ENCODE measurements at regions not wholly inside any gene's neighbourhood (a gene's known extent, or its start where the extent isn't known, plus 50 kb on each side); places are given as distances from the start of the nearest gene placed in this dataset.

DNA sequence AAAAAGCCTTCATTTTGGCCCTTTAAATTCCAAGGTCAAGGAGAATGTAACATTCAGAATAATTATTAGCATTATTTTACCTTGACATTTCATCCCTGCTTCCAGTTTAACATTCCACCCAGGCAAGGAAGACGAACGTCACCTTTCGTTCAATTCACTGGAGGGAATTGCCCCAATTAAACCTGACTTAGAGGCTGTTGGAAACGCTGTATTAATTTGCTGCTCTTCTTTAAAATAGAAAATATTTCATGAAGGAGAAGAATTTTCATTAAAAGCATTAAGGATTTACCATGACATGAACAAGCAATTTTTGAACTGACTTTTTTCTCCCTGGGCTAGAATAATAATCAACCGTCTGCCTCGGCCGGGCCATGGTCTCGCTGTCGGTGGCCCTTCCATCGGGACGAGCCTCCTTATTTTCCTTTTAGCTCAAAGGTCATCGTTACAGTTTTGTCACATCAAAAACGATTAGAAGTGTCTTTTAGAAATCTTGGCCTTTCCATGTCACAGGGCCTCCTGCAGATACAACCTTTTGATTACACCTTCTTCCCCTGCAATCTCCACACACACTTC lies 282.9 kb upstream of the SOX4 start:
- Histone ChIP-seq H3K9me3 (ENCODE audit: control insufficient read depth, insufficient read depth, low read length) (no peaks in the 10 kb centered on the region), H3K27ac (ENCODE audit: low read length) (no peak overlapping the region), H3K27me3 (ENCODE audit: control insufficient read depth, insufficient read depth, low read length) (no peaks in the 10 kb centered on the region), H3K4me3 (ENCODE audit: low read length) (no peak overlapping the region), H3K36me3 (ENCODE audit: control insufficient read depth, insufficient read depth, low read length) (no peaks in the 10 kb centered on the region), H3K4me1 (ENCODE audit: control insufficient read depth, insufficient read depth, low read length) (no peaks in the 10 kb centered on the region)
- no peak for DNase-seq (ENCODE audit: low read depth, low spot score)
- no CpG with 5 or more reads among the region's 13 CpGs for WGBS (ENCODE audit: insufficient coverage, insufficient read length)

DNA sequence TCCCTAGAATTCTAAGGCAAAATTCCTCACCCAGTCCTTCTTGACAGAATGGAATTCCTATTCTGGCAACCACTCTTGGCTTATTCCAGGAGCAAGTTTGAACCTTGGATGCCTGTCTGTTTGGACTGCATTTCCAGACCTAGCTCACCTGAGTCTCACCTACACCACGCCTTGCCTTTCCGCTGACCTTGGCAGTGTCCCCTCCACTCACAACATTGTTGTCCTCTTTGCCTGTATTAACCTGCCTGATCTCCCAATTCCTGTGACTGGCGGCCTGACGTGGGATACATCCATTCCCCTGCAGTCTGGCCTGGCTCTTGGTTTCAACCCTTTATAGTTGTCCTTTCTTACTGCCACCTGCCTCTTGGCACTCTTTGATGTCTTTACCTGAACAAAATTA lies 281.4 kb upstream of the SOX4 start:
- no peak for DNase-seq (ENCODE audit: low read depth, low spot score)
- no peak overlapping the region for H3K4me3 ChIP-seq (ENCODE audit: low read length)
- H3K36me3 ChIP-seq (ENCODE audit: control insufficient read depth, insufficient read depth, low read length): no peaks in the 10 kb centered on the region
- no peaks in the 10 kb centered on the region for H3K27me3 ChIP-seq (ENCODE audit: control insufficient read depth, insufficient read depth, low read length)
- H3K4me1 ChIP-seq (ENCODE audit: control insufficient read depth, insufficient read depth, low read length): no peaks in the 10 kb centered on the region
- no peak overlapping the region for H3K27ac ChIP-seq (ENCODE audit: low read length)
- H3K9me3 ChIP-seq (ENCODE audit: control insufficient read depth, insufficient read depth, low read length): no peaks in the 10 kb centered on the region
- no CpG with 5 or more reads among the region's 4 CpGs for WGBS (ENCODE audit: insufficient coverage, insufficient read length)

GRCh38 chr6:21317642-21318041 lies 275.9 kb upstream of the SOX4 start:
- no peak for DNase-seq (ENCODE audit: low read depth, low spot score)
- Histone ChIP-seq H3K9me3 (ENCODE audit: control insufficient read depth, insufficient read depth, low read length) (no peaks in the 10 kb centered on the region), H3K4me3 (ENCODE audit: low read length) (no peak overlapping the region), H3K27ac (ENCODE audit: low read length) (no peak overlapping the region), H3K4me1 (ENCODE audit: control insufficient read depth, insufficient read depth, low read length) (no peaks in the 10 kb centered on the region), H3K36me3 (ENCODE audit: control insufficient read depth, insufficient read depth, low read length) (no peaks in the 10 kb centered on the region), H3K27me3 (ENCODE audit: control insufficient read depth, insufficient read depth, low read length) (no peaks in the 10 kb centered on the region)
- no CpG with 5 or more reads among the region's 12 CpGs for WGBS (ENCODE audit: insufficient coverage, insufficient read length)

- no CpG with 5 or more reads among the region's 6 CpGs for WGBS (ENCODE audit: insufficient coverage, insufficient read length)
- Histone ChIP-seq H3K27ac (ENCODE audit: low read length) (no peak overlapping the region), H3K4me1 (ENCODE audit: control insufficient read depth, insufficient read depth, low read length) (no peaks in the 10 kb centered on the region), H3K9me3 (ENCODE audit: control insufficient read depth, insufficient read depth, low read length) (no peaks in the 10 kb centered on the region), H3K27me3 (ENCODE audit: control insufficient read depth, insufficient read depth, low read length) (no peaks in the 10 kb centered on the region), H3K36me3 (ENCODE audit: control insufficient read depth, insufficient read depth, low read length) (no peaks in the 10 kb centered on the region), H3K4me3 (ENCODE audit: low read length) (no peak overlapping the region)
- no peak for DNase-seq (ENCODE audit: low read depth, low spot score)
Observed at GRCh38 chr6:21321076-21321475, 272.5 kb upstream of the SOX4 start.

GRCh38 chr6:21321531-21321930 lies 272.0 kb upstream of the SOX4 start:
- Histone ChIP-seq H3K27me3 (ENCODE audit: control insufficient read depth, insufficient read depth, low read length) (no peaks in the 10 kb centered on the region), H3K4me1 (ENCODE audit: control insufficient read depth, insufficient read depth, low read length) (no peaks in the 10 kb centered on the region), H3K27ac (ENCODE audit: low read length) (no peak overlapping the region), H3K9me3 (ENCODE audit: control insufficient read depth, insufficient read depth, low read length) (no peaks in the 10 kb centered on the region), H3K4me3 (ENCODE audit: low read length) (no peak overlapping the region), H3K36me3 (ENCODE audit: control insufficient read depth, insufficient read depth, low read length) (no peaks in the 10 kb centered on the region)
- no CpG with 5 or more reads among the region's 2 CpGs for WGBS (ENCODE audit: insufficient coverage, insufficient read length)
- DNase-seq (ENCODE audit: low read depth, low spot score): no peak

DNA sequence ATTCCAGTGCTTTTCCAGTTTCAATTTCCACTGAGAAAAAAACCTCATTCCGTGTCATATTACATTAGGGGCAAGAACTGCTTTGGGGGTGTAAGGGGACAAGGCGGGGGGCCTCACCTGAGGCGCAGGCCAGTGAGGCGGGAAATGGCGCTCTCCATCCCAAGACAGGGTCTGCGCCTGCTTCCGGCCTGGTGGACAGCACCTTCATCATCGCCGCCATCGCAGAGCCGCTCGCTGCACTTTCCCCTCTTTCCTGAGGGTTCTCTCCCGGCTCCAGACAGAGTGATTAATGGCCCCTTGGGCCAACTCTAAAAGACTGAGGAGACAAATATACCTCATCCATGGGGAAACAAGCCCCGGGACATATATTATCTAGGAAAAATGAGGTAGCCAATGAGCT lies 270.0 kb upstream of the SOX4 start:
- Histone ChIP-seq H3K4me1 (ENCODE audit: control insufficient read depth, insufficient read depth, low read length) (no peaks in the 10 kb centered on the region; the same call in 1 of the 2 replicates), H3K36me3 (ENCODE audit: control insufficient read depth, insufficient read depth, low read length) (no peaks in the 10 kb centered on the region), H3K27me3 (ENCODE audit: control insufficient read depth, insufficient read depth, low read length) (no peaks in the 10 kb centered on the region), H3K27ac (ENCODE audit: low read length) (no peak overlapping the region), H3K9me3 (ENCODE audit: control insufficient read depth, insufficient read depth, low read length) (no peaks in the 10 kb centered on the region), H3K4me3 (ENCODE audit: low read length) (no peak overlapping the region)
- no peak for DNase-seq (ENCODE audit: low read depth, low spot score)
- no CpG with 5 or more reads among the region's 14 CpGs for WGBS (ENCODE audit: insufficient coverage, insufficient read length)

DNA sequence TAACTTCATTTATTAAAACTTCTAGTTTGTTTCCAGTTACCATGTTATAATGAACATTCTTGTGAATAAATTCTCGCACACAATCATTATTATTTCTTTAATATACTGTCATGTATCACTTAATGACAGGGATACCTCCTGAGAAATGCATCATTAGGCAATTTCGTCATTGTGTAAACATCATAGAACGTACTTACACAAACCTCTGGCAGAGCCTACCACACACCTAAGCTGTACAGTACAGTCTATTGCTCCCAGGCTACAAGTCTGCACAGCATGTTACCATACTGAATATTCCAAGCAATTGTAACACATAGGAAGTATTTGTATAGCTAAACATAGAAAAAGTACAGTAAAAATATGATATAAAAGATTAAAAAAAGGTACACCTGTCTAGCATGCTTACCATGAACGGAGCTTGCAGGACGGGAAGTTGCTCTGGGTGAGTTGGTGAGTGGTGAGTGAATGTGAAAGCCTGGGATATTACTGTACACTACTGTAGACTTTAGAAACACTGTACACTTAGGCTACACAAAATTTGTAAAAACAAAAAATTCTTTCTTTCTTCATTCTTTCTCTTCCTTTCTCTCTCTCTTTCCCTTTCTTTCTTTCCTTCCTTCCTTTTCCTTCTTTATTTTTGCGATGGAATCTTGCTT lies 268.2 kb upstream of the SOX4 start:
- H3K36me3 ChIP-seq (ENCODE audit: control insufficient read depth, insufficient read depth, low read length): no peaks in the 10 kb centered on the region
- no peaks in the 10 kb centered on the region for H3K27me3 ChIP-seq (ENCODE audit: control insufficient read depth, insufficient read depth, low read length)
- no peak overlapping the region for H3K4me3 ChIP-seq (ENCODE audit: low read length)
- H3K27ac ChIP-seq (ENCODE audit: low read length): no peak overlapping the region
- H3K9me3 ChIP-seq (ENCODE audit: control insufficient read depth, insufficient read depth, low read length): no peaks in the 10 kb centered on the region
- no peaks in the 10 kb centered on the region; the same call in 1 of the 2 replicates for H3K4me1 ChIP-seq (ENCODE audit: control insufficient read depth, insufficient read depth, low read length)
- no peak for DNase-seq (ENCODE audit: low read depth, low spot score)
- no CpG with 5 or more reads among the region's 6 CpGs for WGBS (ENCODE audit: insufficient coverage, insufficient read length)

DNA sequence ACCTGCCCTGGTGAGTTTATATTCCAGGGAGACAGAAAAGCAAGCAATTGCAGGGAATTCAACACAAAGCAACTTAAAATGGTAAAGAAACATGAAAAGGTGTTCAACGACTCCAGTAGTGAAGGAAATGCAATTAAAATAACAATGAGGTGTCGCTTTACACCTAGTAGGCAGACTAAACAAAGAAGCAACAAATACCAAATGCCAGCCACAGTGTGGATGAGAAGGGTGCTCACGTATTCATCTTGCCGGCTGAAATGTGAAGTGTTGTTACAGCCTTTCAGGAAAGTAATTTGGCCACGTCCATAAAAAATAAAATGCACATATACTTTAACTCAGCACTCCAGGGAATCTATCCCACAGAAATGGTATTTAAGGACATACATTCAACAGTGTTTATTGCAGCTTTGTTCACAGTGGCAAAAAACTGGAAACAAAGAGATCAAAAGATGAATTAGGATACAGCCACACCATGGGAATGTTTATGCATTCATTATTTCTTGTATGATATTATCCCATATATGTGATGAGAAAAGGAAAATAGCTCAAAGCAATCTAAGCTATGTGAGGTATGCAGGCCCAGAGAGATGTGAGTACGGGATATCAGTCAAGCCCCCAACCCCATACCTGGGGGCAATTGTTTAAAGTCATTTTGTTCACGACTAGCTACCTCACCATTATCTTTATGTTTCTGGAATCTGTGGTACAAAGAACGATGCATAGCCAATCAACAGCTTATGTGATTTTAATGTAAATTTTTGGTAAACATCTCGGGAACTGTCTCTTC lies 266.0 kb upstream of the SOX4 start:
- H3K9me3 ChIP-seq (ENCODE audit: control insufficient read depth, insufficient read depth, low read length): no peaks in the 10 kb centered on the region
- DNase-seq (ENCODE audit: low read depth, low spot score): peak; percentile 47
- H3K4me1 ChIP-seq (ENCODE audit: control insufficient read depth, insufficient read depth, low read length): no peaks in the 10 kb centered on the region; the same call in 1 of the 2 replicates
- no peak overlapping the region for H3K27ac ChIP-seq (ENCODE audit: low read length)
- H3K36me3 ChIP-seq (ENCODE audit: control insufficient read depth, insufficient read depth, low read length): no peaks in the 10 kb centered on the region
- H3K4me3 ChIP-seq (ENCODE audit: low read length): no peak overlapping the region
- H3K27me3 ChIP-seq (ENCODE audit: control insufficient read depth, insufficient read depth, low read length): no peaks in the 10 kb centered on the region
- no CpG with 5 or more reads among the region's 9 CpGs for WGBS (ENCODE audit: insufficient coverage, insufficient read length)

DNA sequence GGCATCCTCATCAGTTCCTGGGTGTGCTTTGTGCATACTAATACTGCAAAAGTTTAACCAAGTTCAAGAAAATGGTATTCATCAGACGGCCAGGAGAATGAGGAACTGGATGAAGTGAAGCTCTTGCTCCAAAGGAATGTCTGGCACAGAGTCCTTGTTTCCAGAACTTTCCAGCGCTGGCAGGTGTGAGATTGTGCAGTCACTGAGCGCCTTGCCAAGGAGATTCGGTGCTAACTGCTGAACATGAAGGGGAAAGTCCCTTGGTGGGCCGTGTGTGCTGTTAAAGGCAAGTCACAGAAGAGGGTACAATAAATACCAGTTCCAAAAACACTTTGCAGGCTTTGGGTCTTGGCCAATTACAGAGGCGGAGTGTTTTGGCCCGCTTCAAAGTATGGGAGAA lies 262.3 kb upstream of the SOX4 start:
- no peak for DNase-seq (ENCODE audit: low read depth, low spot score)
- no peak overlapping the region for H3K4me3 ChIP-seq (ENCODE audit: low read length)
- no peaks in the 10 kb centered on the region for H3K9me3 ChIP-seq (ENCODE audit: control insufficient read depth, insufficient read depth, low read length)
- no peaks in the 10 kb centered on the region for H3K27me3 ChIP-seq (ENCODE audit: control insufficient read depth, insufficient read depth, low read length)
- H3K4me1 ChIP-seq (ENCODE audit: control insufficient read depth, insufficient read depth, low read length): no peaks in the 10 kb centered on the region; the same call in 1 of the 2 replicates
- no peaks in the 10 kb centered on the region; the same call in 1 of the 2 replicates for H3K36me3 ChIP-seq (ENCODE audit: control insufficient read depth, insufficient read depth, low read length)
- H3K27ac ChIP-seq (ENCODE audit: low read length): no peak overlapping the region
- no CpG with 5 or more reads among the region's 7 CpGs for WGBS (ENCODE audit: insufficient coverage, insufficient read length)

- no CpG with 5 or more reads among the region's 5 CpGs for WGBS (ENCODE audit: insufficient coverage, insufficient read length)
- no peak for DNase-seq (ENCODE audit: low read depth, low spot score)
Observed at GRCh38 chr6:21332077-21332476, 261.5 kb upstream of the SOX4 start.

More at GRCh38 chr6:21332077-21332476, 261.5 kb upstream of the SOX4 start:
- Histone ChIP-seq H3K4me3 (ENCODE audit: low read length) (no peak overlapping the region), H3K9me3 (ENCODE audit: control insufficient read depth, insufficient read depth, low read length) (no peaks in the 10 kb centered on the region), H3K27ac (ENCODE audit: low read length) (no peak overlapping the region), H3K27me3 (ENCODE audit: control insufficient read depth, insufficient read depth, low read length) (no peaks in the 10 kb centered on the region), H3K4me1 (ENCODE audit: control insufficient read depth, insufficient read depth, low read length) (no peaks in the 10 kb centered on the region; the same call in 1 of the 2 replicates), H3K36me3 (ENCODE audit: control insufficient read depth, insufficient read depth, low read length) (no peaks in the 10 kb centered on the region; the same call in 1 of the 2 replicates)

Measured in iPS DF 6.9 (cell line).